Panc1 (cell line): ENCODE measurements at regions not wholly inside any gene's neighbourhood (a gene's known extent, or its start where the extent isn't known, plus 50 kb on each side); places are given as distances from the start of the nearest gene placed in this dataset.

Source experiments
- CTCF ChIP-seq: fragments of 450-650 bp; IDR thresholded peaks from 2 replicates; pipeline ENCODE4 v1.5.1; 2017; ENCODE audit warnings: mild to moderate bottlenecking
- POLR2AphosphoS5 ChIP-seq: IDR thresholded peaks from 2 replicates; pipeline ENCODE4 v1.6.1; 2012; ENCODE audit warnings: mild to moderate bottlenecking, low read depth, low read length, moderate library complexity

GRCh38 chr20:57996465-57996864 is 232.0 kb downstream of the ANKRD60 start:
- TF ChIP-seq CTCF (no peak), POLR2AphosphoS5 (no peak)
